Caco-2 (cell line): ENCODE measurements at regions not wholly inside any gene's neighbourhood (a gene's known extent, or its start where the extent isn't known, plus 50 kb on each side); places are given as distances from the start of the nearest gene placed in this dataset.

Experiments used
- BruUV-seq: library from RNA; stranded (reverse); fragments of 400-500 nt; replicated peaks from 2 replicates; lab custom pipeline; 2021; lab: Mats Ljungman, UMichigan
- CTCF ChIA-PET: fragments of 300-600 bp; sonication (Branson Sonifier 250); formaldehyde crosslinking; loops from one replicate; lab custom pipeline; 2022; ENCODE audit warnings: antibody characterized with exemption; lab: Charles Lee
- POLR2A ChIA-PET: fragments of 300-600 bp; sonication (Branson Sonifier 250); formaldehyde crosslinking; loops from one replicate; lab custom pipeline; 2022; ENCODE audit warnings: antibody characterized with exemption; lab: Charles Lee
- DNase-seq, 2 experiments: peaks; one replicate each; pipeline versions ENCODE4 v3.0.0 to v3.0.0-alpha.2; 2020 to 2022
- H3K27me3 ChIP-seq: replicated peaks from 2 replicates; pipeline ENCODE4 v1.6.0; 2011; ENCODE audit warnings: low read length; ENCODE audit not compliant: control insufficient read depth, insufficient read depth
- H3K36me3 ChIP-seq: 2 replicates; pipeline ENCODE4 v1.5.1; 2011; ENCODE audit warnings: low read length; ENCODE audit not compliant: control insufficient read depth, insufficient read depth
- H3K4me1 ChIP-seq: fragments of 250-450 bp; sonication (Bioruptor Pico); 2 replicates; pipeline ENCODE4 v1.5.1; 2020; ENCODE audit warnings: mild to moderate bottlenecking
- H3K4me3 ChIP-seq: 2 replicates; pipeline ENCODE4 v1.5.1; 2011; ENCODE audit warnings: low read depth, mild to moderate bottlenecking, control low read depth, low read length
- H3K9me3 ChIP-seq: fragments of 250-450 bp; sonication (Bioruptor Pico); 2 replicates; pipeline ENCODE4 v1.5.1; 2020; ENCODE audit warnings: mild to moderate bottlenecking, moderate library complexity
- H3K27ac Mint-ChIP-seq: one replicate; pipeline ENCODE4 v1.8.0; 2022; ENCODE audit warnings: mixed read lengths; ENCODE audit not compliant: unreplicated experiment
- H3K27me3 Mint-ChIP-seq: one replicate; pipeline ENCODE4 v1.8.0; 2022; ENCODE audit warnings: mixed read lengths; ENCODE audit not compliant: insufficient read depth, unreplicated experiment
- H3K36me3 Mint-ChIP-seq: one replicate; pipeline ENCODE4 v1.8.0; 2022; ENCODE audit warnings: mild to moderate bottlenecking, mixed read lengths; ENCODE audit not compliant: insufficient read depth, unreplicated experiment
- H3K4me1 Mint-ChIP-seq: one replicate; pipeline ENCODE4 v1.8.0; 2022; ENCODE audit warnings: low read depth, mixed read lengths; ENCODE audit not compliant: unreplicated experiment
- H3K4me3 Mint-ChIP-seq: one replicate; pipeline ENCODE4 v1.8.0; 2022; ENCODE audit warnings: mild to moderate bottlenecking, moderate library complexity, mixed read lengths; ENCODE audit not compliant: unreplicated experiment
- H3K9me3 Mint-ChIP-seq: one replicate; pipeline ENCODE4 v1.8.0; 2022; ENCODE audit warnings: mixed read lengths; ENCODE audit not compliant: unreplicated experiment
- intact Hi-C: fragments of 100-400 bp; cut with micrococcal nuclease; formaldehyde crosslinking; loops from one replicate; pipeline ENCODE4 v1.10.0; 2022; ENCODE audit not compliant: unreplicated experiment
- TF ChIP-seq, protein P1 (sequence below), 2 experiments: fragments of 200-600 bp in 1 of 2; IDR thresholded peaks; 1 replicate in 1 of 2; 2 replicates in 1 of 2; pipeline versions ENCODE4 v1.5.1 to v1.8.0; 2011 to 2022; ENCODE audit warnings: antibody characterized with exemption in 1 of 2, control low read depth in 1 of 2, inconsistent platforms in 1 of 2, low read depth in 1 of 2, low read length in 1 of 2, mild to moderate bottlenecking in 1 of 2, moderate library complexity in 1 of 2; ENCODE audit not compliant: insufficient read depth in 1 of 2, severe bottlenecking in 1 of 2, unreplicated experiment in 1 of 2

GRCh38 chr7:153043440-153043839 is 283.9 kb downstream of the ACTR3B start:
- no peaks in the 10 kb centered on the region for H3K27me3 ChIP-seq
- no peaks in the 10 kb centered on the region for H3K4me1 ChIP-seq
- TF ChIP-seq, protein P1, sequence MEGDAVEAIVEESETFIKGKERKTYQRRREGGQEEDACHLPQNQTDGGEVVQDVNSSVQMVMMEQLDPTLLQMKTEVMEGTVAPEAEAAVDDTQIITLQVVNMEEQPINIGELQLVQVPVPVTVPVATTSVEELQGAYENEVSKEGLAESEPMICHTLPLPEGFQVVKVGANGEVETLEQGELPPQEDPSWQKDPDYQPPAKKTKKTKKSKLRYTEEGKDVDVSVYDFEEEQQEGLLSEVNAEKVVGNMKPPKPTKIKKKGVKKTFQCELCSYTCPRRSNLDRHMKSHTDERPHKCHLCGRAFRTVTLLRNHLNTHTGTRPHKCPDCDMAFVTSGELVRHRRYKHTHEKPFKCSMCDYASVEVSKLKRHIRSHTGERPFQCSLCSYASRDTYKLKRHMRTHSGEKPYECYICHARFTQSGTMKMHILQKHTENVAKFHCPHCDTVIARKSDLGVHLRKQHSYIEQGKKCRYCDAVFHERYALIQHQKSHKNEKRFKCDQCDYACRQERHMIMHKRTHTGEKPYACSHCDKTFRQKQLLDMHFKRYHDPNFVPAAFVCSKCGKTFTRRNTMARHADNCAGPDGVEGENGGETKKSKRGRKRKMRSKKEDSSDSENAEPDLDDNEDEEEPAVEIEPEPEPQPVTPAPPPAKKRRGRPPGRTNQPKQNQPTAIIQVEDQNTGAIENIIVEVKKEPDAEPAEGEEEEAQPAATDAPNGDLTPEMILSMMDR (IDR thresholded peaks at IDR 0.05; ENCODE audit: insufficient read depth in 1 of 2, low read depth in 1 of 2, low read length in 1 of 2, severe bottlenecking in 1 of 2, unreplicated experiment in 1 of 2): no peak
- Mint-ChIP-seq H3K9me3 (no peaks in the 10 kb centered on the region), H3K27ac (no peak overlapping the region), H3K27me3 (peaks cover 14% of the 10 kb centered on the region), H3K36me3 (no peaks in the 10 kb centered on the region), H3K4me3 (no peak overlapping the region), H3K4me1 (no peaks in the 10 kb centered on the region)
- H3K4me3 ChIP-seq: no peak overlapping the region
- H3K36me3 ChIP-seq: no peaks in the 10 kb centered on the region
- DNase-seq: no peak
- H3K9me3 ChIP-seq: no peaks in the 10 kb centered on the region
- CTCF ChIA-PET: no interaction called here
- no TSS peak for BruUV-seq
- intact Hi-C loops: no loop called here
- POLR2A ChIA-PET: no interaction called here

DNA sequence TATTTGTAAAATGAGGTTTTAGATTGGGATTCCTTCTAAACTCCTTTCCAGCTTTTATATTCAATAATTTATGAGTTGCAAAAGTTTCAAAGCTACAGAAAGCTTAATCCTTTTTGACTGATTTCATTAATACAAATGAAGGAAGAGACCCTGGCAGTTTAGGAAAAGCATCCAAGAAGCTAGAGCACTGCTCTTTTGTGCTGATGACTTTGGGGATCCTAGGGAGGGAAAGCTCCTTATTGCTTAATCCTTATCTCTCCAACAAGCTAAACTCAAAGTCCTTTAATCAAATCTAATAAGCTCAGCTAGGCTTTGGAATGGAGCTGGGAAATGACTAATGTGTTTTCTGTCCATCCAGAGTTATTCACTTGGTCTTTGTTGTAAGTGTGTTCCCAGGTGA is 285.4 kb downstream of the ACTR3B start:
- Mint-ChIP-seq H3K36me3 (no peaks in the 10 kb centered on the region), H3K27me3 (peaks cover 14% of the 10 kb centered on the region), H3K9me3 (no peaks in the 10 kb centered on the region), H3K4me1 (no peaks in the 10 kb centered on the region), H3K4me3 (no peak overlapping the region), H3K27ac (no peak overlapping the region)
- intact Hi-C loops: no loop called here
- no peaks in the 10 kb centered on the region for H3K27me3 ChIP-seq
- no peak overlapping the region for H3K4me3 ChIP-seq
- BruUV-seq: no TSS peak
- ChIA-PET CTCF (interaction anchor here (0.6 kb wide), 1 partner anchor 707 kb away, joined by 3 read pairs; no protein-coding TSS in a partner anchor), POLR2A (no interaction called here)
- no peaks in the 10 kb centered on the region for H3K9me3 ChIP-seq
- H3K4me1 ChIP-seq: no peaks in the 10 kb centered on the region
- TF ChIP-seq, protein P1 (IDR thresholded peaks at IDR 0.05; ENCODE audit: insufficient read depth in 1 of 2, low read depth in 1 of 2, low read length in 1 of 2, severe bottlenecking in 1 of 2, unreplicated experiment in 1 of 2): no peak
- DNase-seq: no peak
- H3K36me3 ChIP-seq: no peaks in the 10 kb centered on the region

DNA sequence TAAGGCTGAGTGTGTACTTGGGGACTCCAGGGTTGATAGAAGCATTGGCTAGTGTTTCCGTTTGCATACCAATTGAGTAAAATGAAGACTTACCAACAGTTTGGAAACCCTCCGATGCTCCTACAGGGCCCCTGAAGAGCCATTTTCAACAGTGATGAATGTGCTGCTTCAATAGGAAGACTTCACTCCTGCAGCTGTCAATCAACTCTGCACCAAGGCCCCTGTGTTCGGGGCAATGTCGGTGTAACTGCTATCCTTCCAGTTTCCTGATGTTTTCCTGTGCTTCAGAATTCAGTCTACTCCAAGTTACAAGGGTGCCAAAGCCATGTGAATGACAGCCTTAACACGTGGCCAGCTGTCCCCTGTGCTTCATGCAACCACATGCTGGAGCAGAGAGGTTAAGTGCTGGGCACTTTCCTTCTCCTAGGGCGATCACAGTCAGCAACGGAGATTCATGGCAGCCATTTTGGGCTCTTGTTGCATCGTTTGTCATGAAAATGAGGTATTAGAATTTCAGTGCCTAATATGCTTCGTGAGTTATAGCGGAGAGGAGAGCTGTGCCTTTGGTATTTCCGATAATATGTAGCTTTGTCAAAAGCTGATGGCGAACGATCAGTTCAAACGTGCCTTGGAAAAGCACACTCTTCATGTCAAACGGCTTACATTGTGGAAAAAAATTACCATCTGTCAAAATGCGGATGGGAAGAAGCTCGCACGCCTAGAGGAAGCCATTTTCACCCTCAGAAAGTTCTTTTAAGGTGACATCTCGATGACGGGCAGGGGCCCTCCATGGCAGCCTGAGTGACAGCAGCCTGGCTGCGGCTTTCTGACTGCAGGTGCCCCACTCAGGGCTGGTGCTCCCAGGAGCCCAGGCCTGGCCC is 287.8 kb downstream of the ACTR3B start:
- Histone ChIP-seq H3K36me3 (no peaks in the 10 kb centered on the region), H3K4me3 (no peak overlapping the region), H3K4me1 (no peaks in the 10 kb centered on the region), H3K9me3 (no peaks in the 10 kb centered on the region), H3K27me3 (no peaks in the 10 kb centered on the region)
- Mint-ChIP-seq H3K9me3 (no peaks in the 10 kb centered on the region), H3K27me3 (peaks cover 19% of the 10 kb centered on the region), H3K4me1 (no peaks in the 10 kb centered on the region), H3K27ac (no peak overlapping the region), H3K4me3 (no peak overlapping the region), H3K36me3 (no peaks in the 10 kb centered on the region)
- no peak for DNase-seq
- CTCF ChIA-PET: no interaction called here
- BruUV-seq: no TSS peak
- intact Hi-C loops: no loop called here
- POLR2A ChIA-PET: no interaction called here
- TF ChIP-seq, protein P1 (IDR thresholded peaks at IDR 0.05; ENCODE audit: insufficient read depth in 1 of 2, low read depth in 1 of 2, low read length in 1 of 2, severe bottlenecking in 1 of 2, unreplicated experiment in 1 of 2): no peak
